Stimulated activated CD8-positive, alpha-beta memory T cell treated with anti-CD3 and anti-CD28 coated beads, Interleukin-7, amount 100 ng/mL, for 4 hours (primary cell): ENCODE measurements at regions not wholly inside any gene's neighbourhood (a gene's known extent, or its start where the extent isn't known, plus 50 kb on each side); places are given as distances from the start of the nearest gene placed in this dataset.
A peak's percentile ranks its signal among the peaks of the same experiment; 100 is the strongest.

ENCODE experiments used
- DNase-seq, 2 donors: peaks; one replicate each; pipeline ENCODE4 v3.0.0-alpha.2; 2020; ENCODE audit warnings: low read depth in 2 of 2

GRCh38 chr1:222171005-222171404, 376.9 kb downstream of the HHIPL2 start:
- no peak for DNase-seq

DNA sequence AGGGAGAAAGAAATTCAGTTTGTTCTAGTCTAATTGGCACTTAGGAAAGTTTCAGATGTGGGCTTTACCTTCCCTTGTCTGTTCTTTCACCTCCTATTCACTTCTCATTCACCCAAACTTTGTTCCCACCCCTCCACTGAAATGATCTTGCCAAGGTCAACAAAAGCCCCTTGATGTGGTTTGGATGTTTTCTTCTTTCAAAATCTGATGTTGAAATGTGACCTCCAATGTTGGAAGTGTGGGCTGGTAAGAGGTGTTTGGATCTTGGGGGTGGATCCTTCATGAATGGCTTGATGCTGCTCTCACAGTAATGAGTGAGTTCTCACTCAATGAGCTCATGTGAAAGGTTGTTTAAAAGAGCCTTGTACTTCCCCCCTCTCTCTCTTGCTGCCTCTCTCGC, 379.3 kb downstream of the HHIPL2 start:
- DNase-seq: no peak

- no peak for DNase-seq
Measured at GRCh38 chr1:222167896-222168295, 380.0 kb downstream of the HHIPL2 start.

DNA sequence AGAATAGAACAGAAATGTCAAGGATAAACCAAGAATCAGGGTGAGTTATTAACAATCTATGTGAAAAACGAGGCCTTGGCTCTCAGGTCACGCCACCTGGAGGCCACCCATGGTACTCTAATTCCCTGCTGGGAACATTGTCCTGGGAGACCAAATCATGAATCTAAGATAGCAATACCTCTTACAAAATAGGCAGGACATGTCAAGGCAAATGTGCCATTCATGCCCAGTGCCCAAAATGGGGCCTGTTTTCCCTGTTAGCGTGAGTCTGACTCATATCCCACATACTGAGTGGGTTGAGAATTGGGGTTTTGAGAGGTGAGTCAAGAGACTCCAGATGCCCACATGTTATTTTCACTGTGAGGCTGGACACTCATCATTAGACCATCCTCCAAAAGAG, 380.8 kb downstream of the HHIPL2 start:
- peak in 1 of 2 donors; percentile 0 for DNase-seq

DNA sequence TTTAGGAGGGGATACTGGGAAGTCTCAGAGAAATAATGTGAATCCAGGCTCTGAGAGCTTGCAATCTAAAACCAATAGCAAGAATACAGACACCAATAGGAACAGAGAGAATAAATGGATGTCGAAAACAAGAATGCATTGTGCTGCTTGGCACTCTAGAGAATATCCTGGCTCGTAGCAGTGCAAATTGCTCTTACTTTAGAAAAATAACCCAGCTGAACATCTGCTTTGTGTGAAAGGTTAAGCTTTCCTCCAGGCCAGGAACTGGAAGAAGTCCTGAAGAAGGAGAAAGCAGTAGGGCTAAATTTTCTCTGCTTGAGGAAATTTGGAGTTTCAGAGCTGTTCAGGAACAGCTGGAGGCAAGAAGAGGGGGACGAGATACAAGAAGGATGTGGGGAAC, 382.3 kb downstream of the HHIPL2 start:
- DNase-seq: no peak

- DNase-seq: no peak
Measured at GRCh38 chr1:222163895-222164294, 384.0 kb downstream of the HHIPL2 start.

GRCh38 chr1:222161676-222162075, 386.2 kb downstream of the HHIPL2 start:
- DNase-seq: no peak

- no peak for DNase-seq
Measured at GRCh38 chr1:222157612-222158011, 390.3 kb downstream of the HHIPL2 start.

DNA sequence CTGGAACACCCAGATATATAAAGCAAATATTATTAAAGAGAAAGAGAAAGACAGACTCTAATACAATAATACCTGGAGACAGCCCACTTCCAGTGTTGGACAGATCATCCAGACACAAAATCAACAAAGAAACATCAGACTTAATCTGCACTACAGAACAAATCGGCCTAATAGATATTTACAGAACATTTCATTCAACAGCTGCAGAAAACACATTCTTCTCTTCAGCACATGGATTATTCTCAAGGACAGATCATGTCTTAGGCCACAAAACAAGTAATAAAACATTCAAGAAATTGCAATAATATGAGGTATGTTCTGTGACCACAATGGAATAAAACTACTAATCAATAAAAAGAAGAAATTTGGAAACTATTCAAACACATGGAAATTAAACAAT, 398.3 kb upstream of the DUSP10 start:
- DNase-seq: no peak

DNA sequence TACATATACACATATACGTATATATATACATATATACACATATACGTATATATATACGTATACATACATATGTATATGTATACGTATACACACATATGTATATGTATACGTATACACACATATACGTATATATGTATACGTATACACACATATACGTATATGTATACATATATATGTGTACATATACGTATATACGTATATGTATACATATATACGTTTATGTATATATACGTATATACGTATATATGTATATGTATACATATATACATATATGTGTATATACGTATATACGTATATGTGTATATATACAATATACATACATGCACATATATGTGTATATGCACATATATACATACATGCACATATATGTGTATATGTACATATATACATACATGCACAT, 396.2 kb upstream of the DUSP10 start:
- no peak for DNase-seq

DNA sequence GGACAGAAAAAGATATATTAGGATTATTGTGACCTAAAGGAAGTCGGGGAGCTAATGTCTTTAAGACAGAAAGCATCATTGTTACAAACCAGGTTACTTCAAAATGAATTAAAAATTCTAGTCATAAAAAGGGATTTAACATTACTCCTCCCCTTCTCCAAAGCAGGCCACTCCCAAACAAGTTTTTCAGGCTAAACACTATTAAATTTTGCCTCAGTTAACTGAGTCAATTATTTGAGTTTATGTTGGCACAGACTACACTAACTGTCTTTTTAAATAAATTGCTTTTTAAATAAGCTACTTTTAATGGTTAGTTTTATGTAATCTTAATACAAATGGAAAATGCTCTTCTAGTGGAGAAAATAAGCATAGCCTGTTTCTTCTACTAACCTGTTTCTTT, 395.0 kb upstream of the DUSP10 start:
- no peak for DNase-seq

DNA sequence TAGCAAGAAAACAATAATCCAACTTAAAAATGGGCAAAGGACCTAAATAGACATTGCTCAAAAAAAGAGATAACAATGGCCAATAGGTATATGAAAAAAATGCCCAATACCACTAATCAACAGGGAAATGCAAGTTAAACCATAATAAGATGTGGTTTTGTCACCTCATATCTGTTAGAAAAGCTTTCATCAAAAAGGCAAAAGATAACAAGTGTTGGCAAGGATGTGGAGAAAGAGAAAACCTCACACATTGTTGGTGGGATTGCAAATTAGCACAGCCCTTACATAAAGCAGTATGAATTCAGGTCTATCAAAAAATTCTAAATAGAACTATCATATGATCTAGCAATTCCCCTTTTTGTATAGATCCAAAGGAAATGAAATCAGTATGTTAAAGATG, 387.2 kb upstream of the DUSP10 start:
- no peak for DNase-seq

DNA sequence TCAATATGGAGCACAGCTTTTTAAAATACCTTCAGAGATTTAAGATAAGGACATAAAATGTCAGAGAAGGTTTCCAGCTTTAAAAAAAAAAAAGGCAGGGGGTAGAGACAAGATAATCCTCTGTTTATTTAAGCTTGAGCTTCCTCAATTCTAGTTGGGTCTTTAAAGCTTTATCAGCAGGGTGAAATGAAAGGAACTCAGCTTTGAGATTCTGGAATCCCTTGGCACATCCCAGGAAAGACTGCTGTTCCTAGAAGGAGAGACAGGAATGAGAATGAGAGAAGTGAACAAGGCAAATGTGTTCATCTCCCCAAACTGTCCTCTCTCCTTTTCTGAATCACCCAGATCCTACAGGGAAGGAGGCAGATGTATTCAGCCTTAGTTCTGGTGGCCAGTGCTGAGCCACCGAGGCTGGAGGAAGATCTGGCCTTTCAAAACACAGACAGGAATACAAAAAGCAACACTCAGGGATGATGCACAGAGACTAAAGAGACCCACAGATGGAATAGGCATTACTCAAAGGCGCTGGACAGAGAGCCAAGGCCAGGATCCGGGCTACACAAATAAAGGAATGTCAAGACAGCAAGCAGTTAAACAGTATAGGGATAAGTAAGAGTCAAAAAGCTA, 385.8 kb upstream of the DUSP10 start:
- DNase-seq: no peak

DNA sequence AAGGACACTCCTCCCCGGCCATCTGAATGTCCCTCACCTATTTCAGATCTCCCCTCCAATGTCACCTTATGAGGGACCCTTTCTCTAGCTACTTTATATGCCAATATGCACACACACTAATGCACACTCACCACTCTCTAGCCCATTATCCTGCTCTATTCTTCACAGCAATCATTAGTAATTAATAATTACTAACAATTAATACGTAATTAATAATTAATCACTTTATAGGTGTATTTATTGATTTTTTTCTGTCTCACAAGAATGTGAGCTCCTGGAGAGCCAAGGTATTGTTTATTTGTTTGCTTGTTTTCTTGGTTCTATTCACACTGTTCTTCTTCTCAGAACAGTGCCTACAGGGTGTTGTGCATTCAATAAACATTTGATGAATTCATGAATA, 385.2 kb upstream of the DUSP10 start:
- DNase-seq: no peak

- no peak for DNase-seq
Measured at GRCh38 chr1:222126052-222126451, 384.2 kb upstream of the DUSP10 start.

- DNase-seq: no peak
Measured at GRCh38 chr1:222124602-222125001, 382.7 kb upstream of the DUSP10 start.

- no peak for DNase-seq
Measured at GRCh38 chr1:222123111-222123510, 381.2 kb upstream of the DUSP10 start.

GRCh38 chr1:222117809-222118208, 375.9 kb upstream of the DUSP10 start:
- no peak for DNase-seq

- no peak for DNase-seq
Measured at GRCh38 chr1:222114536-222115156, 372.8 kb upstream of the DUSP10 start.

DNA sequence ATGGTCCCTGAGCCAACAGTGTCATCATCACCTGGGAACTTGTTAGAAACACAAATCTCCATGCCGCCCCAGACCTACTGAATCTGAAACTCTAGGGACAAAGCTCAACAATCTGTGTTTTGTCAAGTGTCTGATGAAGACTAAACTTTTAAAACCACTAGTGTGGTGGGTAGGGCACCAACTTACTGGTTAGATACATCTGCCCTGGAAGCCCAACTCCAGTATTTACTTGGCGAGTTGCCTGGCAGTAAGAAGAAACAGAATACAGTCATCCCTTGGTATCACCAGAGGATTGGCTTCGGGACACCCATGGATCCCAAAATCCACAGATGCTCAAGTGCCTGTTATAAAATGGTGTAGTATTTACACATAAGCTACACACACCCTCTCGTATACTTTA, 367.9 kb upstream of the DUSP10 start:
- no peak for DNase-seq

DNA sequence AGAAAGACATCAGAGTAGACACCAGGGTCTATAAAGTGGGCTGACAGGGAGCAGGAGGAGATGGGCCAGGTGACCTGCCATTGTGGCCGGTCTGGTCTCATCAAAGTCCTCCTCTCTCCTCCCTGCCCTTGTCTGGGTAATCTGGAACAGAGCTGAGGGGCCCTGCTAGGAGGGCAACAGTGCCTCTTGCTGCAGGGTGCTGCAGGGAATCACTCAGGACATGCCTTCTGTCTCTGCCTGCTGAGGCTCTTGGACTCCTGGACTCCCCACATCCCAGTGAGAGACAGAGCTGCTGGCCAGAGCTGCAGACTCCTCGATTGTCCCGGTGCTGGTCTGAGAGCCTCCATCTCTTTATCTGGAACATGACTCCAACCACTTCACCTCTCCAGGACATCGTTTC, 366.1 kb upstream of the DUSP10 start:
- no peak for DNase-seq

DNA sequence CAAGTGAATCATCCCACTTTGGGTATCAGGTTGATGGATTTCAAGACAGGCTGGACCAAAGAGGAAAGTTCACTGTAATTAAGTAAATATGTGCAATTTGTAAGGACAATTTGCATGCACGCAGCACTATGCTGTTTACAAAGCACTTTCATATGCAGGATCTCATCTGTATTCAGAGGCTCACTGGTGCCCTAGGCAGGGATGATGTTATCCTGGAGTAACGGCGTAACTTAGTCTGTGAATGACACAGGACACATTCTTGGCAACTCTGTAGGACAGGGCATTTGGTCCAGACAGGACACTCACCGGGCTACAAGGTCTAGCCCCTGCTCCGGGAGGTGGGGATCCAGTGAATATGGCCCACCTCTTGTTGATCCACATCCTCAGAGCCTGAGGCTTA, 365.4 kb upstream of the DUSP10 start:
- no peak for DNase-seq

DNA sequence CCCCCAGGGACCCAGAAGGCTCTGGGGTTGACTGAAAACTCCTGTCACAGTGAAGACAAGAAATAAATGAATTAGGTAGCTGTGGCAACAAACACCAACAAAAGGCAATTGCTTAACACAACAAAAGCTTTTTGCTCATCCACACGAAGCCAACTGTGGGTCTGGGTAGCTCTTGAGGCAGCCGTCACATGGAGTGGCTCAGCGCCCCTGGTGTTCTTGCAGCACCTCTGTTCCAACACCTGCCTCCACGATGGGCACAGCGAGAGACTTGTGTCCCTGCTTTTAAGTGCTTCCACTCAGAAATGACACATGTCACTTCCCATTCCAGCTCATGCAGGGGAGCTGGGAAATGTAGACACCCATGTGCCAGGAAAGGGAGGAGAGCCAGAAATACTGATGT, 364.5 kb upstream of the DUSP10 start:
- no peak for DNase-seq

DNA sequence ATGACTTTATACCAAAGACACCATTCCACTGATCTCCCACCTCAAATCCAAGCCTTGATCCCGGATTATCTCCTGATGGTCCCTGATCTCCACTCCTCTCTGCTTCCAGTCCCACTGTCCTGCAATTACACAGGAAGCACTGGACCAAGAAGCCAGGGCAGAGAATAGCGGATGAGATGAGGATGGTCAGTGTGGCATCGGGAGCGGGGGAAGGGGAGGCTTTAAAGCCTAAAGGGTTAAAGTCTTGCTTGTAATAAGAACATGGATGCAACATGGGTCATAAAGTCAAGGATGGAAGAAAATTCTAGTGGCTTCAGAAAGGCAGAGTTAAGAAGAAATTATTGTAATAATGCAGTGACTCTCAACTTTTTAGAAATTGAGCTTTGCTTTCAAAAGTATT, 364.0 kb upstream of the DUSP10 start:
- DNase-seq: no peak
